ENCODE measurements at regions not wholly inside any gene's neighbourhood (a gene's known extent, or its start where the extent isn't known, plus 50 kb on each side); places are given as distances from the start of the nearest gene placed in this dataset.

GRCh38 chr14:105776924-105777323, 250.5 kb downstream of the TMEM121 start:
- DNase-seq (ENCODE audit: low read depth in 2 of 2) = no peak

GRCh38 chr14:105783707-105784106, 257.3 kb downstream of the TMEM121 start:
- no peak for DNase-seq (ENCODE audit: low read depth in 2 of 2)

GRCh38 chr14:105793836-105794235, 267.5 kb downstream of the TMEM121 start:
- DNase-seq (ENCODE audit: low read depth in 2 of 2) = no peak

GRCh38 chr14:105797546-105797945, 271.2 kb downstream of the TMEM121 start:
- DNase-seq (ENCODE audit: low read depth in 2 of 2) = no peak

- no peak for DNase-seq (ENCODE audit: low read depth in 2 of 2)
These were observed 279.3 kb downstream of the TMEM121 start for GRCh38 chr14:105805701-105806100.

GRCh38 chr14:105806568-105806967, 280.2 kb downstream of the TMEM121 start:
- DNase-seq (ENCODE audit: low read depth in 2 of 2) = no peak

GRCh38 chr14:105817971-105818711, 291.8 kb downstream of the TMEM121 start:
- no peak for DNase-seq (ENCODE audit: low read depth in 2 of 2)

GRCh38 chr14:105818712-105819005, 292.3 kb downstream of the TMEM121 start:
- DNase-seq (ENCODE audit: low read depth in 2 of 2) = no peak

- DNase-seq (ENCODE audit: low read depth in 2 of 2) = no peak
These were observed 303.8 kb downstream of the TMEM121 start for GRCh38 chr14:105830171-105830570.

GRCh38 chr14:105836160-105836559, 309.8 kb downstream of the TMEM121 start:
- no peak for DNase-seq (ENCODE audit: low read depth in 2 of 2)

- no peak for DNase-seq (ENCODE audit: low read depth in 2 of 2)
These were observed 310.3 kb downstream of the TMEM121 start for GRCh38 chr14:105836730-105837129.

- no peak for DNase-seq (ENCODE audit: low read depth in 2 of 2)
These were observed 311.1 kb downstream of the TMEM121 start for GRCh38 chr14:105837349-105838063.

- DNase-seq (ENCODE audit: low read depth in 2 of 2) = no peak
These were observed 311.7 kb downstream of the TMEM121 start for GRCh38 chr14:105838107-105838506.

- DNase-seq (ENCODE audit: low read depth in 2 of 2) = no peak
These were observed 312.4 kb downstream of the TMEM121 start for GRCh38 chr14:105838591-105839424.

GRCh38 chr14:105839425-105840265, 313.3 kb downstream of the TMEM121 start:
- no peak for DNase-seq (ENCODE audit: low read depth in 2 of 2)

- no peak for DNase-seq (ENCODE audit: low read depth in 2 of 2)
These were observed 314.1 kb downstream of the TMEM121 start for GRCh38 chr14:105840266-105841021.

GRCh38 chr14:105841022-105842009, 314.9 kb downstream of the TMEM121 start:
- no peak for DNase-seq (ENCODE audit: low read depth in 2 of 2)

GRCh38 chr14:105842105-105842504, 315.7 kb downstream of the TMEM121 start:
- DNase-seq (ENCODE audit: low read depth in 2 of 2) = no peak

- DNase-seq (ENCODE audit: low read depth in 2 of 2) = no peak
These were observed 317.2 kb downstream of the TMEM121 start for GRCh38 chr14:105843444-105844046.
